Tibial nerve (tissue), 3 donors: ENCODE measurements at regions not wholly inside any gene's neighbourhood (a gene's known extent, or its start where the extent isn't known, plus 50 kb on each side); places are given as distances from the start of the nearest gene placed in this dataset.

Experiments
- POLR2A ChIP-seq, 2 donors: fragments of 450-650 bp; IDR thresholded peaks; one replicate each; pipeline ENCODE4 v1.6.1; 2017; ENCODE audit warnings: antibody characterized with exemption in 2 of 2, mild to moderate bottlenecking in 2 of 2, moderate library complexity in 2 of 2
- TF ChIP-seq, protein P1 (sequence below), 5 experiments: fragments of 200-600 bp in 3 of 5; fragments of 450-650 bp in 2 of 5; sonication (generic) in 3 of 5; IDR thresholded peaks; one replicate each; pipeline ENCODE4 v1.5.1; 2016 to 2019; ENCODE audit warnings: antibody characterized with exemption in 5 of 5, mild to moderate bottlenecking in 3 of 5, moderate library complexity in 2 of 5

GRCh38 chr12:58655375-58655774, 264.9 kb downstream of the LRIG3 start:
- TF ChIP-seq, protein P1, sequence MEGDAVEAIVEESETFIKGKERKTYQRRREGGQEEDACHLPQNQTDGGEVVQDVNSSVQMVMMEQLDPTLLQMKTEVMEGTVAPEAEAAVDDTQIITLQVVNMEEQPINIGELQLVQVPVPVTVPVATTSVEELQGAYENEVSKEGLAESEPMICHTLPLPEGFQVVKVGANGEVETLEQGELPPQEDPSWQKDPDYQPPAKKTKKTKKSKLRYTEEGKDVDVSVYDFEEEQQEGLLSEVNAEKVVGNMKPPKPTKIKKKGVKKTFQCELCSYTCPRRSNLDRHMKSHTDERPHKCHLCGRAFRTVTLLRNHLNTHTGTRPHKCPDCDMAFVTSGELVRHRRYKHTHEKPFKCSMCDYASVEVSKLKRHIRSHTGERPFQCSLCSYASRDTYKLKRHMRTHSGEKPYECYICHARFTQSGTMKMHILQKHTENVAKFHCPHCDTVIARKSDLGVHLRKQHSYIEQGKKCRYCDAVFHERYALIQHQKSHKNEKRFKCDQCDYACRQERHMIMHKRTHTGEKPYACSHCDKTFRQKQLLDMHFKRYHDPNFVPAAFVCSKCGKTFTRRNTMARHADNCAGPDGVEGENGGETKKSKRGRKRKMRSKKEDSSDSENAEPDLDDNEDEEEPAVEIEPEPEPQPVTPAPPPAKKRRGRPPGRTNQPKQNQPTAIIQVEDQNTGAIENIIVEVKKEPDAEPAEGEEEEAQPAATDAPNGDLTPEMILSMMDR (IDR thresholded peaks at IDR 0.05), result no peak
- TF ChIP-seq POLR2A (IDR thresholded peaks at IDR 0.05), result no peak
